Ascending aorta (tissue), 2 donors: ENCODE measurements at regions not wholly inside any gene's neighbourhood (a gene's known extent, or its start where the extent isn't known, plus 50 kb on each side); places are given as distances from the start of the nearest gene placed in this dataset.

ENCODE experiments used
- DNase-seq, 2 donors: peaks; one replicate each; pipeline ENCODE4 v3.0.0-alpha.2; 2019; ENCODE audit warnings: low spot score in 2 of 2
- H3K27ac ChIP-seq, 2 donors: fragments of 200-600 bp; sonication (generic); one replicate each; pipeline ENCODE4 v1.5.1; 2016 to 2017; ENCODE audit warnings: mild to moderate bottlenecking in 1 of 2
- H3K27me3 ChIP-seq: fragments of 200-600 bp; sonication (generic); one replicate; pipeline ENCODE4 v1.5.1; 2017
- H3K36me3 ChIP-seq, 2 donors: fragments of 200-600 bp; sonication (generic); one replicate each; pipeline ENCODE4 v1.5.1; 2016
- H3K4me1 ChIP-seq, 2 donors: fragments of 200-600 bp; sonication (generic); one replicate each; pipeline ENCODE4 v1.5.1; 2016 to 2017; ENCODE audit warnings: mild to moderate bottlenecking in 1 of 2
- H3K4me3 ChIP-seq, 2 donors: fragments of 200-600 bp; sonication (generic); one replicate each; pipeline ENCODE4 v1.5.1; 2016 to 2017; ENCODE audit warnings: mild to moderate bottlenecking in 1 of 2
- H3K9me3 ChIP-seq, 2 donors: fragments of 200-600 bp; sonication (generic); one replicate each; pipeline ENCODE4 v1.5.1; 2016
- CTCF ChIP-seq, 3 experiments: fragments of 200-600 bp in 2 of 3; fragments of 450-650 bp in 1 of 3; sonication (generic) in 2 of 3; IDR thresholded peaks; one replicate each; pipeline ENCODE4 v1.5.1; 2016 to 2019; ENCODE audit warnings: antibody characterized with exemption in 3 of 3, mild to moderate bottlenecking in 1 of 3, moderate library complexity in 1 of 3
- intact Hi-C: fragments of 100-400 bp; cut with DNase I; formaldehyde crosslinking; loops from one replicate; pipeline ENCODE4 v1.15.1; 2023

- H3K4me1 ChIP-seq, result peaks cover 0 to 37% of the 10 kb centered on the region in 2 donors
- no peak for TF ChIP-seq CTCF (IDR thresholded peaks at IDR 0.05)
- intact Hi-C loops, result loop anchor here (10.0 kb wide), 4 partner anchors 296 to 946 kb away; no protein-coding TSS in a partner anchor
Measured at GRCh38 chr9:108441251-108441650, 414.5 kb downstream of the ACTL7B start.

GRCh38 chr9:108439947-108440346, 415.8 kb downstream of the ACTL7B start:
- DNase-seq, result no peak
- intact Hi-C loops, result loop anchor here (10.0 kb wide), 4 partner anchors 295 to 945 kb away; no protein-coding TSS in a partner anchor
- no peaks in the 10 kb centered on the region for H3K9me3 ChIP-seq
- no peak for TF ChIP-seq CTCF (IDR thresholded peaks at IDR 0.05)
- no peaks in the 10 kb centered on the region for H3K27me3 ChIP-seq
- peak overlapping the region; percentile 13 to 36 for H3K27ac ChIP-seq
- H3K4me3 ChIP-seq, result no peak overlapping the region
- H3K36me3 ChIP-seq, result no peaks in the 10 kb centered on the region
- peaks cover 0 to 34% of the 10 kb centered on the region in 2 donors for H3K4me1 ChIP-seq

More at GRCh38 chr9:108441251-108441650, 414.5 kb downstream of the ACTL7B start:
- peak overlapping the region; percentile 36 to 66 for H3K27ac ChIP-seq
- no peaks in the 10 kb centered on the region for H3K9me3 ChIP-seq
- no peak for DNase-seq
- no peaks in the 10 kb centered on the region for H3K36me3 ChIP-seq
- H3K4me3 ChIP-seq, result no peak overlapping the region
- no peaks in the 10 kb centered on the region for H3K27me3 ChIP-seq

GRCh38 chr9:108437656-108438055, 418.1 kb downstream of the ACTL7B start:
- no peaks in the 10 kb centered on the region for H3K36me3 ChIP-seq
- TF ChIP-seq CTCF (IDR thresholded peaks at IDR 0.05), result no peak
- intact Hi-C loops, result no loop called here
- peaks cover 0 to 17% of the 10 kb centered on the region in 2 donors for H3K4me1 ChIP-seq
- H3K4me3 ChIP-seq, result no peak overlapping the region
- H3K27ac ChIP-seq, result no peak overlapping the region
- DNase-seq, result no peak
- H3K27me3 ChIP-seq, result no peaks in the 10 kb centered on the region
- no peaks in the 10 kb centered on the region for H3K9me3 ChIP-seq

DNA sequence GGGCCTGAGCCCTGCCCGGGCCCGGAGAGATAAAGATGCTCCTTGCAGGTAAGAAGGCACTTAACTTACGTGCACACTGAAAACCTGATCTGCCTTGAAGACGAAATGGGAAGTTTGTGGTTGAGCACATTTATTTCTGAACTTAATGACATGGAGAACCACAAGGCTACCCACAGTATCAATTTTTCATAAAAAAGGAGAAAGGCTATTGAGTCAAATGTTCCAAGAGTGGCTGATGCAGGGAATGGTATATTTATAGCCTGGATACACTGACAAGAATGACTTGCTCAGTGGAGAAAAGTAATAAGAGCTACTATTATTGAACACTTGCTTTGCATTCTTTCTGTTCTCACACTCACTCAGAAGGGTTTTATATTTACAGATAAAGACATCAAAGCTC, 419.3 kb downstream of the ACTL7B start:
- intact Hi-C loops, result no loop called here
- H3K27me3 ChIP-seq, result no peaks in the 10 kb centered on the region
- TF ChIP-seq CTCF (IDR thresholded peaks at IDR 0.05), result no peak

GRCh38 chr9:108434502-108434901, 421.3 kb downstream of the ACTL7B start:
- TF ChIP-seq CTCF (IDR thresholded peaks at IDR 0.05), result no peak
- intact Hi-C loops, result no loop called here
- H3K4me3 ChIP-seq, result no peak overlapping the region

More for the DNA sequence above, 419.3 kb downstream of the ACTL7B start:
- H3K4me1 ChIP-seq, result peaks cover 0 to 6% of the 10 kb centered on the region in 2 donors
- no peak overlapping the region for H3K27ac ChIP-seq
- no peaks in the 10 kb centered on the region for H3K36me3 ChIP-seq
- DNase-seq, result no peak
- H3K9me3 ChIP-seq, result peaks cover 0 to 3% of the 10 kb centered on the region in 2 donors
- H3K4me3 ChIP-seq, result no peak overlapping the region

GRCh38 chr9:108434036-108434435, 421.8 kb downstream of the ACTL7B start:
- no peak for TF ChIP-seq CTCF (IDR thresholded peaks at IDR 0.05)

More at GRCh38 chr9:108434502-108434901, 421.3 kb downstream of the ACTL7B start:
- DNase-seq, result no peak
- no peaks in the 10 kb centered on the region for H3K36me3 ChIP-seq
- H3K9me3 ChIP-seq, result peaks cover 0 to 18% of the 10 kb centered on the region in 2 donors
- H3K27ac ChIP-seq, result no peak overlapping the region
- H3K4me1 ChIP-seq, result no peaks in the 10 kb centered on the region
- H3K27me3 ChIP-seq, result no peaks in the 10 kb centered on the region

More at GRCh38 chr9:108434036-108434435, 421.8 kb downstream of the ACTL7B start:
- Histone ChIP-seq H3K27me3 (no peaks in the 10 kb centered on the region), H3K9me3 (peaks cover 0 to 18% of the 10 kb centered on the region in 2 donors), H3K36me3 (no peaks in the 10 kb centered on the region), H3K4me1 (no peaks in the 10 kb centered on the region), H3K4me3 (no peak overlapping the region), H3K27ac (no peak overlapping the region)
- DNase-seq, result no peak
- intact Hi-C loops, result no loop called here
